ENCODE measurements at regions not wholly inside any gene's neighbourhood (a gene's known extent, or its start where the extent isn't known, plus 50 kb on each side); places are given as distances from the start of the nearest gene placed in this dataset.

DNA sequence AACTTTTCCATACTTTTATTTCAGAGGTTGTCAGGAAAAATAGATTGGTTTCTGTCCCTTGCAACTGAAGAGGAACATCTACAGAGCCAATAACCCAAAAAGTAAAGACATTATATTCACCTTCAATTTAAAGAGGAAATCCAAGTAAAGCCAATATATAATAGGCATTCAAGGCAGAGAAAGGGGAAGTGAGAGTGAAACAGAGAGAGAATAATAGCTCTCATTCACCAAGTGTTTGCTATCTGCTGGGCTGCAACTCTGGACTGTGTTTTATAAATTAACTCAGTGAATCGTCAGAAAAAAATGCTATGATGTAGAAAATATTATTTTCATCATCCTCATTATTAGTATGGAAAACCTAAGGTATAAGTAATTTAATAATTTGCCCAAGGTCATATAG is 448.5 kb downstream of the TRAM1L1 start:
- TF ChIP-seq, protein P1, sequence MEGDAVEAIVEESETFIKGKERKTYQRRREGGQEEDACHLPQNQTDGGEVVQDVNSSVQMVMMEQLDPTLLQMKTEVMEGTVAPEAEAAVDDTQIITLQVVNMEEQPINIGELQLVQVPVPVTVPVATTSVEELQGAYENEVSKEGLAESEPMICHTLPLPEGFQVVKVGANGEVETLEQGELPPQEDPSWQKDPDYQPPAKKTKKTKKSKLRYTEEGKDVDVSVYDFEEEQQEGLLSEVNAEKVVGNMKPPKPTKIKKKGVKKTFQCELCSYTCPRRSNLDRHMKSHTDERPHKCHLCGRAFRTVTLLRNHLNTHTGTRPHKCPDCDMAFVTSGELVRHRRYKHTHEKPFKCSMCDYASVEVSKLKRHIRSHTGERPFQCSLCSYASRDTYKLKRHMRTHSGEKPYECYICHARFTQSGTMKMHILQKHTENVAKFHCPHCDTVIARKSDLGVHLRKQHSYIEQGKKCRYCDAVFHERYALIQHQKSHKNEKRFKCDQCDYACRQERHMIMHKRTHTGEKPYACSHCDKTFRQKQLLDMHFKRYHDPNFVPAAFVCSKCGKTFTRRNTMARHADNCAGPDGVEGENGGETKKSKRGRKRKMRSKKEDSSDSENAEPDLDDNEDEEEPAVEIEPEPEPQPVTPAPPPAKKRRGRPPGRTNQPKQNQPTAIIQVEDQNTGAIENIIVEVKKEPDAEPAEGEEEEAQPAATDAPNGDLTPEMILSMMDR (IDR thresholded peaks at IDR 0.05), result no peak
- TF ChIP-seq POLR2A (IDR thresholded peaks at IDR 0.05), result no peak

Data from heart left ventricle (tissue), 13 donors.